NT2/D1 (cell line): ENCODE measurements at regions not wholly inside any gene's neighbourhood (a gene's known extent, or its start where the extent isn't known, plus 50 kb on each side); places are given as distances from the start of the nearest gene placed in this dataset.

Experiments
- DNase-seq: peaks from one replicate; pipeline ENCODE4 v3.0.0-alpha.2; 2011; ENCODE audit warnings: low read depth, low spot score
- H3K27me3 ChIP-seq: 2 replicates; pipeline ENCODE4 v1.6.0; 2011; ENCODE audit warnings: mild to moderate bottlenecking; ENCODE audit not compliant: insufficient read length, insufficient read depth
- H3K36me3 ChIP-seq: 2 replicates; pipeline ENCODE4 v1.6.1; 2011; ENCODE audit warnings: mild to moderate bottlenecking, low read length, mixed read lengths; ENCODE audit not compliant: insufficient read depth, insufficient read length
- H3K4me1 ChIP-seq: 2 replicates; pipeline ENCODE4 v1.5.1; 2011; ENCODE audit not compliant: insufficient read depth, insufficient read length
- H3K4me3 ChIP-seq: 2 replicates; pipeline ENCODE4 v1.5.1; 2011; ENCODE audit warnings: low read depth; ENCODE audit not compliant: insufficient read length
- H3K9ac ChIP-seq: 2 replicates; pipeline ENCODE4 v1.6.0; 2011; ENCODE audit warnings: low read depth; ENCODE audit not compliant: insufficient read length
- H3K9me3 ChIP-seq: 2 replicates; pipeline ENCODE4 v1.5.1; 2011; ENCODE audit warnings: mild to moderate bottlenecking, low read length; ENCODE audit not compliant: insufficient read depth
- SUZ12 ChIP-seq: IDR thresholded peaks from 2 replicates; pipeline ENCODE4 v1.6.1; 2011; ENCODE audit not compliant: insufficient read length, insufficient read depth; ENCODE audit errors: extremely low read depth
- YY1 ChIP-seq: IDR thresholded peaks from 2 replicates; pipeline ENCODE4 v1.6.1; 2011; ENCODE audit not compliant: insufficient read length, insufficient read depth
- ZNF274 ChIP-seq: IDR thresholded peaks from 2 replicates; pipeline ENCODE4 v1.6.1; 2011; ENCODE audit warnings: mild to moderate bottlenecking, low read depth, low read length

GRCh38 chr6:67221226-67221625 lies 1413.9 kb upstream of the ADGRB3 start:
- TF ChIP-seq YY1 (no peak), ZNF274 (no peak), SUZ12 (no peak)
- DNase-seq, result no peak
- Histone ChIP-seq H3K4me1 (no peaks in the 10 kb centered on the region), H3K27me3 (no peaks in the 10 kb centered on the region), H3K36me3 (no peaks in the 10 kb centered on the region), H3K9ac (no peak overlapping the region), H3K9me3 (no peaks in the 10 kb centered on the region), H3K4me3 (no peak overlapping the region)

- TF ChIP-seq SUZ12, result no peak
- TF ChIP-seq YY1, result no peak
- no peak for TF ChIP-seq ZNF274
- DNase-seq, result no peak
- H3K27me3 ChIP-seq, result no peaks in the 10 kb centered on the region
- no peaks in the 10 kb centered on the region for H3K9me3 ChIP-seq
- H3K36me3 ChIP-seq, result no peaks in the 10 kb centered on the region
- H3K4me1 ChIP-seq, result no peaks in the 10 kb centered on the region
- no peak overlapping the region for H3K9ac ChIP-seq
- no peak overlapping the region for H3K4me3 ChIP-seq
These were observed 1415.7 kb upstream of the ADGRB3 start for GRCh38 chr6:67219346-67219745.

GRCh38 chr6:67212584-67212983 lies 1422.5 kb upstream of the ADGRB3 start:
- DNase-seq, result no peak
- Histone ChIP-seq H3K9ac (no peak overlapping the region), H3K4me1 (no peaks in the 10 kb centered on the region), H3K27me3 (no peaks in the 10 kb centered on the region), H3K9me3 (no peaks in the 10 kb centered on the region), H3K4me3 (no peak overlapping the region), H3K36me3 (no peaks in the 10 kb centered on the region)
- TF ChIP-seq SUZ12, result no peak
- TF ChIP-seq ZNF274, result no peak
- no peak for TF ChIP-seq YY1

GRCh38 chr6:67210450-67210849 lies 1424.6 kb upstream of the ADGRB3 start:
- Histone ChIP-seq H3K36me3 (no peaks in the 10 kb centered on the region), H3K4me1 (no peaks in the 10 kb centered on the region), H3K27me3 (no peaks in the 10 kb centered on the region), H3K9ac (no peak overlapping the region), H3K4me3 (no peak overlapping the region), H3K9me3 (no peaks in the 10 kb centered on the region)
- TF ChIP-seq ZNF274 (no peak), SUZ12 (no peak), YY1 (no peak)
- DNase-seq, result no peak

GRCh38 chr6:67201563-67201962 lies 1433.5 kb upstream of the ADGRB3 start:
- no peaks in the 10 kb centered on the region for H3K27me3 ChIP-seq
- no peak for TF ChIP-seq SUZ12
- TF ChIP-seq YY1, result no peak
- TF ChIP-seq ZNF274, result no peak
- H3K9ac ChIP-seq, result no peak overlapping the region
- no peak for DNase-seq
- no peaks in the 10 kb centered on the region for H3K36me3 ChIP-seq
- H3K4me3 ChIP-seq, result no peak overlapping the region
- no peaks in the 10 kb centered on the region for H3K9me3 ChIP-seq
- no peaks in the 10 kb centered on the region for H3K4me1 ChIP-seq

- Histone ChIP-seq H3K9me3 (no peaks in the 10 kb centered on the region), H3K4me1 (no peaks in the 10 kb centered on the region), H3K36me3 (no peaks in the 10 kb centered on the region), H3K4me3 (no peak overlapping the region), H3K27me3 (no peaks in the 10 kb centered on the region), H3K9ac (no peak overlapping the region)
- no peak for DNase-seq
- no peak for TF ChIP-seq SUZ12
- no peak for TF ChIP-seq YY1
- TF ChIP-seq ZNF274, result no peak
These were observed 1434.3 kb upstream of the ADGRB3 start for GRCh38 chr6:67200626-67201403.

GRCh38 chr6:67199425-67199824 lies 1435.7 kb upstream of the ADGRB3 start:
- H3K9ac ChIP-seq, result no peak overlapping the region
- H3K9me3 ChIP-seq, result no peaks in the 10 kb centered on the region
- no peak for DNase-seq
- H3K27me3 ChIP-seq, result no peaks in the 10 kb centered on the region
- no peaks in the 10 kb centered on the region for H3K36me3 ChIP-seq
- TF ChIP-seq YY1 (no peak), SUZ12 (no peak), ZNF274 (no peak)
- no peak overlapping the region for H3K4me3 ChIP-seq
- H3K4me1 ChIP-seq, result no peaks in the 10 kb centered on the region
